ENCODE measurements at regions not wholly inside any gene's neighbourhood (a gene's known extent, or its start where the extent isn't known, plus 50 kb on each side); places are given as distances from the start of the nearest gene placed in this dataset.

GRCh38 chr10:78511324-78512204 is 477.9 kb downstream of the RPS24 start:
- TF ChIP-seq YY1 (IDR thresholded peaks at IDR 0.05; ENCODE audit: insufficient read depth, insufficient read length) (no peak), ZNF274 (IDR thresholded peaks at IDR 0.05; ENCODE audit: low read depth, low read length) (no peak)
